ENCODE measurements at regions not wholly inside any gene's neighbourhood (a gene's known extent, or its start where the extent isn't known, plus 50 kb on each side); places are given as distances from the start of the nearest gene placed in this dataset.

DNA sequence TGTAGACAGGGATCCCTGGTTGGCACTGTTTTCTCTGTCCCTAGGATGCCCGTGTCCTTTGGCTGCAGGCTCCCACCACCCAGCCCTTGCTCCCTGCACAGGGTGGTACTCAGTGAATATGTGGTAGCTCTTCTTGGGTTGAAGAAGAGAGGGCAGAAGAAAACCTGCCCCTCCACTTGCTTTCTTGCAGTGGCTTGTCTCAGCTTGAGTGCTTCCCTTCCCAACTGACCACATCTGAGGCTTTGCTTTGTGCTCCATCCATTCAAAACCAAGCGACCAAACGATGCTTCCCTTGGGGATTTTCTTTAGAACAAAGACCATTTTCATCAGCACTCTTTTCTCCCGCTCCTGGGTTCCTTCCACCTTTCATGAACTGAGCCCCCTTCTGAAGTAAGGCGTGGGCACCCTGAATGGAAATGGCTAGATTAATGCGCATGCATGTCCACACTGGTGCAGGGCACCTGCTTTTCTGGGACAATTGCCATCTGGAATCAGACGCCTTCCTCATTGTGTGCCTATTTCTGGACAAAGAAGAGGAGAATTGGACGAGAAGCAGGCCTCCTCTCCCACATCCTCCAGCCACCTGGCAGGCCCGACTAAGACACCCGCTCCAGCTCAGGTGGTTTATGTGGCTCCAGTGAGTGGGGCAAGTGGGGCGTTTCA, 59.1 kb downstream of the ARL4C start:
- no peak for TF ChIP-seq EZH2 (IDR thresholded peaks at IDR 0.05; ENCODE audit: low read length)
- TF ChIP-seq, protein P1, sequence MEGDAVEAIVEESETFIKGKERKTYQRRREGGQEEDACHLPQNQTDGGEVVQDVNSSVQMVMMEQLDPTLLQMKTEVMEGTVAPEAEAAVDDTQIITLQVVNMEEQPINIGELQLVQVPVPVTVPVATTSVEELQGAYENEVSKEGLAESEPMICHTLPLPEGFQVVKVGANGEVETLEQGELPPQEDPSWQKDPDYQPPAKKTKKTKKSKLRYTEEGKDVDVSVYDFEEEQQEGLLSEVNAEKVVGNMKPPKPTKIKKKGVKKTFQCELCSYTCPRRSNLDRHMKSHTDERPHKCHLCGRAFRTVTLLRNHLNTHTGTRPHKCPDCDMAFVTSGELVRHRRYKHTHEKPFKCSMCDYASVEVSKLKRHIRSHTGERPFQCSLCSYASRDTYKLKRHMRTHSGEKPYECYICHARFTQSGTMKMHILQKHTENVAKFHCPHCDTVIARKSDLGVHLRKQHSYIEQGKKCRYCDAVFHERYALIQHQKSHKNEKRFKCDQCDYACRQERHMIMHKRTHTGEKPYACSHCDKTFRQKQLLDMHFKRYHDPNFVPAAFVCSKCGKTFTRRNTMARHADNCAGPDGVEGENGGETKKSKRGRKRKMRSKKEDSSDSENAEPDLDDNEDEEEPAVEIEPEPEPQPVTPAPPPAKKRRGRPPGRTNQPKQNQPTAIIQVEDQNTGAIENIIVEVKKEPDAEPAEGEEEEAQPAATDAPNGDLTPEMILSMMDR (optimal IDR thresholded peaks at IDR 0.05 in 1 of 3, IDR thresholded peaks at IDR 0.05 in 1 of 3, conservative IDR thresholded peaks at IDR 0.05 in 1 of 3; ENCODE audit: extremely low read depth in 1 of 3, insufficient read depth in 2 of 3, low read length in 3 of 3): no peak

Data from keratinocyte (primary cell).